ENCODE measurements at regions not wholly inside any gene's neighbourhood (a gene's known extent, or its start where the extent isn't known, plus 50 kb on each side); places are given as distances from the start of the nearest gene placed in this dataset.

- TF ChIP-seq CTCF (IDR thresholded peaks at IDR 0.05) (no peak), POLR2A (IDR thresholded peaks at IDR 0.05) (no peak)
Observed at GRCh38 chrX:124842205-124842604, 477.5 kb upstream of the TEX13C start.
